Effector CD4-positive, alpha-beta T cell (primary cell): ENCODE measurements at regions not wholly inside any gene's neighbourhood (a gene's known extent, or its start where the extent isn't known, plus 50 kb on each side); places are given as distances from the start of the nearest gene placed in this dataset.
"Not testable (repeated sequence)": the region's sequence is repeated elsewhere in the genome, so short reads cannot be mapped to it uniquely, and the experiment has no call there.

Source experiments
- DNase-seq: peaks from one replicate; pipeline ENCODE4 v3.0.0-alpha.2; 2020

- no peak for DNase-seq
Observed at GRCh38 chr7:17020250-17020649, 138.5 kb upstream of the AGR3 start.

- DNase-seq: no peak
Observed at GRCh38 chr7:17021205-17021604, 139.4 kb upstream of the AGR3 start.

GRCh38 chr7:17022920-17023319 lies 141.1 kb upstream of the AGR3 start:
- no peak for DNase-seq

- no peak for DNase-seq
Observed at GRCh38 chr7:17026269-17026668, 144.5 kb upstream of the AGR3 start.

- no peak for DNase-seq
Observed at GRCh38 chr7:17027143-17027788, 145.5 kb upstream of the AGR3 start.

GRCh38 chr7:17027789-17028152 lies 146.0 kb upstream of the AGR3 start:
- no peak for DNase-seq

- DNase-seq: no peak
Observed at GRCh38 chr7:17029150-17029549, 147.4 kb upstream of the AGR3 start.

- DNase-seq: no peak
Observed at GRCh38 chr7:17030559-17030958, 148.8 kb upstream of the AGR3 start.

- DNase-seq: no peak
Observed at GRCh38 chr7:17031906-17032551, 150.2 kb upstream of the AGR3 start.

- no peak for DNase-seq
Observed at GRCh38 chr7:17033245-17033644, 151.5 kb upstream of the AGR3 start.

GRCh38 chr7:17036584-17036983 lies 154.8 kb upstream of the AGR3 start:
- no peak for DNase-seq

GRCh38 chr7:17037356-17037755 lies 155.6 kb upstream of the AGR3 start:
- no peak for DNase-seq

- DNase-seq: no peak
Observed at GRCh38 chr7:17038160-17038782, 156.5 kb upstream of the AGR3 start.

- DNase-seq: no peak
Observed at GRCh38 chr7:17038783-17039170, 157.0 kb upstream of the AGR3 start.

- no peak for DNase-seq
Observed at GRCh38 chr7:17039372-17039771, 157.6 kb upstream of the AGR3 start.

GRCh38 chr7:17040716-17041115 lies 158.9 kb upstream of the AGR3 start:
- DNase-seq: no peak

- DNase-seq: no peak
Observed at GRCh38 chr7:17041324-17041723, 159.5 kb upstream of the AGR3 start.

- DNase-seq: no peak
Observed at GRCh38 chr7:17042211-17042610, 160.4 kb upstream of the AGR3 start.

GRCh38 chr7:17043012-17043877 lies 161.5 kb upstream of the AGR3 start:
- DNase-seq: no peak

- DNase-seq: no peak
Observed at GRCh38 chr7:17044396-17044795, 162.6 kb upstream of the AGR3 start.

- no peak for DNase-seq
Observed at GRCh38 chr7:17044861-17045260, 163.1 kb upstream of the AGR3 start.

GRCh38 chr7:17046259-17046658 lies 164.5 kb upstream of the AGR3 start:
- no peak for DNase-seq

GRCh38 chr7:17046666-17047065 lies 164.9 kb upstream of the AGR3 start:
- DNase-seq: no peak

- not testable (repeated sequence) for DNase-seq
Observed at GRCh38 chr7:17053164-17053563, 171.4 kb upstream of the AGR3 start.
